ENCODE measurements at regions not wholly inside any gene's neighbourhood (a gene's known extent, or its start where the extent isn't known, plus 50 kb on each side); places are given as distances from the start of the nearest gene placed in this dataset.
"Not testable (repeated sequence)": the region's sequence is repeated elsewhere in the genome, so short reads cannot be mapped to it uniquely, and the experiment has no call there.

DNA sequence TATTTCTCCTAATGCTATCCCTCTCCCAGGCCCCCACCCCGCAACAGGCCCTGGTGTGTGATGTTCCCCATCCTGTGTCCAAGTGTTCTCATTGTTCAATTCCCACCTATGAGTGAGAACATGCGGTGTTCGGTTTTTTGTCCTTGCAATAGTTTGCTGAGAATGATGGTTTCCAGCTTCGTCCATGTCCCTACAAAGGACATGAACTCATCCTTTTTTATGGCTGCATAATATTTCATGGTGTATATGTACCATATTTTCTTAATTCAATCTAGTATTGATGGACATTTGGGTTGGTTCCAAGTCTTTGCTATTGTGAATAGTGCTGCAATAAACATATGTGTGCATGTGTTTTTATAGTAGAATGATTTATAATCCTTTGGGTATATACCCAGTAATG lies 1270.3 kb downstream of the UQCRFS1 start:
- DNase-seq (ENCODE audit: low read depth) = not testable (repeated sequence)

DNA sequence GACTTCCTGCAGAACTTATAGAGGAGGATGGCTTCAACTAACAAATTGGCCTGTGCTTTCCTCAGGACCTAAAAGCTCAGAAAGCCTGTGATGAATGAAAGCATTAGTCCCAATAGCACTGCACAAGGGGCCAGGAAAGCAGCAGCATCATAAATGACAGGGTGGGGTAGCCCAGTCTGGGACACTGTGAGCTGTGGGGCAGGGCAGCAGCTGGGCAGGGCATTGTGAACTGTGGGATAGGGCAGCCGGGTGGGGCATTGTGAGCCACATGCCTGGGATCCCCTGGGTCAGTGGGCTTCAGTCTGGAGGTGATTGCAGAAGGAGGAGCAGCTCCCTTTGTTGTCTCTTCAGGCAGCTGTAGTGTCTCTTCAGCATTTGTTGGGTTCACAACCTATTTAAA lies 1276.8 kb downstream of the UQCRFS1 start:
- DNase-seq (ENCODE audit: low read depth) = no peak

DNA sequence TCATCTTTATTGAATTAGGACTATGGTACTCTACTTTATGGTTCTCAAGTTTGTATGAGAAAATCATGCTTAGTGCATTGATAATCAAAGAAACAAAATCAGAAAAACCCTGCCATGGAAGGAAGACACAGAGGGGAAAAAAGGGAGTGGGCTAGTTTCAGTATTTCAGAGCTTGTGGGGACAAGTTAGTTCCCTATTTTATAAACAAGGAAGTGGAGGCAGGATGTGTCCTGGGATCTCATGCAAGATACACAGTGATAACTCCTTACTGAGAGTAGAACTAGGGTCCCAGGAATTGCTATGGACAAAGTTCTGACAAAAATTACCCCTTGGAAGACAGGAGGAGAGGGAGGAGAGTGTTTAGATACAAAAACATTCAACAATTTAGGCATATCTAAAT lies 1277.3 kb downstream of the UQCRFS1 start:
- no peak for DNase-seq (ENCODE audit: low read depth)

DNA sequence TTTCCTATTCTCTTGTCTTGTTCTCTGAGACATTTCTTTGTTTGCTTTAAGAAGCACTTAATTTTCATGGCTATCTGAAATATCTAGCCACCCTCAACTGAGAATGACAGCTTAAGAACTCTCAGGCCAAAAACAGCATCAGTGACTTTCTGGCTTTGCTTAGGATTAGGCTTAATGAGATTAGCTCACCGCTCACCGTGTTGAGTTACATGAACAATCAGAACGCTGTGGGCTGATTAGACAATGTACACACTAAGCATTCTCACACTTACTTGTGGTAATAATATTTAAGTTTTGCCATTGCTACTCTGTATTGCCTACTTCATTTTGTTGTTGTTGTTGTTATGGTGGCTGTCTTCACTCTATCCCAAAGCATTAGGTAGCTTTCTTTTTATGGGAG lies 1283.6 kb downstream of the UQCRFS1 start:
- DNase-seq (ENCODE audit: low read depth) = no peak

DNA sequence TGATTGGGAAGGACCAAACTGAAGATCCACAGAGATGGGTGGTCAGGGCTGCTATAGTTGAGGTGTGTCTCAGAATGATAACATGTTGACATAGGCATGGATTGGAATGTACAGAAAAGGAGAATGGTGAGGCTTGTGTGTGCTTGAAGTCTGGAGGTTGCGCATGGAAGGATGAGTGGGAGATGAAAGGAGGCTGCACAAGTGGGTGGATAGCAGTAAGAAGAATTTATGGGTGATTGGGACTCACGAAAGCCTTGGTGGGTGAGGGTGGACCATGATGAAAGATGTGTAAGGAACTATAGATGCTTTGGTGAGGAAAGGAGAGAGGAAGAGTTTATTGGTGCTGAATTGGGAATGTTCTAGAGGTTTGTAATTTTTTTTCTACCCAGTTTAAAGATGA lies 1287.7 kb downstream of the UQCRFS1 start:
- no peak for DNase-seq (ENCODE audit: low read depth)

DNA sequence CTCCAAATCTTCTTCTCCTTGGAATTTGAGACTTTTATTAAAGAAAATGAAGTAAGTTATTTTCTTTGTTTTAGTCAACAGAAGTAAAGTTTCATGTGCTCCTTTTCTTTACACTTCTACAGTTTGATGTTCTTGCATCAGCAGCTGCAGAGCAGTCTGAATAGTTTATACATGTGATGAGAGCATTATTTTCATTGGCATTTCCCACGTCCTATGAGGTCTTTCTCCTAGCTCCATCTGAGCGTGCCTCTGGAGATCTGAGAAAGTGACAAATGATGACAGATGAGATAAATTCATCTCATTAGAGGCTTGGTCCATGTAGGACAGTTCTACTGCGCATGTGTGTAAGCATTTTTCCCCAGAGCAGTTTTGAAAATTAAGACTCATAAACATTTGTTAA lies 1290.0 kb downstream of the UQCRFS1 start:
- no peak for DNase-seq (ENCODE audit: low read depth)

DNA sequence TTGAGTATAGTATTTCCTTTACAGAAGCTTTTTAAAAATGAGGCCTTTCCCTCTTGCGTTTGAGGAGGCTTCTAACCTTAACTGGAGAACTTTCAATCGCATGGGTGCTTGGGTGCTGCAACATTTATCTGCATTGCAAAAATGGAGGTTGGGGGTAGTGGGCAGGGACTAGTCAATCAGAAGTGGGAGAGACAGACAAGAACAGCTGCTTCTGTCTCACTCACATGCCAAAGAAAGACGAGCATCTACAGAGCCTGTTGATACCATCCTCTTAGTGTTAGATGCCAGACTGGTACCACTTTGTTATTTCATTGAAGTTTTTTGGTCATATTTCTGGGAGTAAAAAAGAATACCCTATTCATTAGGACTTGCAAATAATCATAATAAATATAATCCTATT lies 1292.2 kb downstream of the UQCRFS1 start:
- DNase-seq (ENCODE audit: low read depth) = no peak

DNA sequence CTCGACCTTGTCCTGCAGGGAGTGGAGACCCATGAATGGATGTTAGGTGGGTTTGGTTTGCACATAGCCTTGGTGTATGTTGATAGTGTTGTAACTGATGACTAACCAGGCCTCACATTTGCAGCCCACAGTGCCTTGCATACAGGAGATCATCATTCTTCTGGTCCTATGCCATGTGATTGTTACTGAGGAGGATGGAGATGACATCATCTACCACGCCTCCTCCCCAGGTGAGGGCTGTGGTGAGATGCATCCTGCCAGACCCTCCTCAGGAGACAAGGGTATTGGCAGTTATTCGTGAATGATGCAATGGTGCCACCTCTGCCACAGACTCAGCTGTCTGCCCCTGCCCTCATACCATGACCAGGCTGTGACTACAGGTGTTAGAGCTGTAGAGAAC lies 1294.1 kb downstream of the UQCRFS1 start:
- no peak for DNase-seq (ENCODE audit: low read depth)

DNA sequence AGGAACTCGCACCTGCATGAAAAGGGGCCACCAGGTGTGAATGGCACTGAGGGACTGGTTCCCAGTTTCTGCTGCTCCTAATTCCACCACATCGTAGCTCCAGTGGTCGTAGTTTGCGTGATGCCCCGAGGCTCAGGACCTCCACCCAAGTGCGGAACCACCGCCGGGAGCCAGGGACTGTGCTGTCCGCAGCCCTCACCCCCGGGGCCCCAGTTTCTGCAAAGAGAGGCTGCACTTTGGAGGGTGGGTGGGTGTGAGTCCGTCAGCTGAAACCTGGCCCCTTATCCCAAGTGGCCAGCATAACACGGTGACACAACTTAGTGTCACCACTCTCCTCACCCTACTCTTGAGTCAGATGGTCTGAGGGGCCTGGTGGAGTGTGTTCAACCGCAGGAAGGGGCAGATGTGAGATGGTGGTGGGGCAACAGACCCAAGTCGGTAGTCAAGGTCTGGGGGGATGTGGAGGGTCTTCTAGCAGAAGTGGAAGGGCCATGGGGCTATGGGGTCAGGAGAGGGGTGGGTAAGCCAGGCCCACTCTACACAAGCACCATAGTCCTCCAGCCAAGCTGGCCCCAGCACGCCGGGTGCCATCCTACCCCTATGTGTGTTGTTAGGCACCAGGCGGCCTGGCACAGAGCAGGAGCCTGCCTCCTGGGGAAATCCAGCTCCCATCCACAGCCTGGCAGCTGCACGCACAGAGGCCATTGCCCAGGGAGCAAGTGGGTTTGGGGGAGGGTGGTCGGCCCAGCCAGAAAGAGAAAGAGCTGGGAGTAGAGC lies 1301.6 kb downstream of the UQCRFS1 start:
- DNase-seq (ENCODE audit: low read depth) = no peak

DNA sequence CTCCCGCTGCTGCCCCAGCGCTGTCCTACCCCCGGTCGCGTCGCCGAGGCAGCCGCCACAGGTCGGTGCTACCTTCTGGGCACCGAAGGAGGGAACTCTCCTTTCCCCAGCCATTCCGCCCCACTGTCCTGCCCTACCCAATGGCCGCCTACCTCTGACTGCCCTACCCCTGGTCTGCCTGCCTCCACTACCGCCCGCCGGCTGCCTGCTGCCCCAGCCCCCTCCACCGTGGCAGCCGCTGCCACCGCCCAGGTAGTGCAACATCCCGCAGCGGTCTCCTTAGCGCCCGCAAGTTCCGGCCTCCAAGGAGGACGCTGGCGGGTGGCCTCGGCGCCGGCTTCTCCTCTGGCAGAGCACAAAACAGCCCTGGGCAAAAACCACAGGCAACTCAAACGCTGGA lies 1303.1 kb downstream of the UQCRFS1 start:
- DNase-seq (ENCODE audit: low read depth) = no peak

DNA sequence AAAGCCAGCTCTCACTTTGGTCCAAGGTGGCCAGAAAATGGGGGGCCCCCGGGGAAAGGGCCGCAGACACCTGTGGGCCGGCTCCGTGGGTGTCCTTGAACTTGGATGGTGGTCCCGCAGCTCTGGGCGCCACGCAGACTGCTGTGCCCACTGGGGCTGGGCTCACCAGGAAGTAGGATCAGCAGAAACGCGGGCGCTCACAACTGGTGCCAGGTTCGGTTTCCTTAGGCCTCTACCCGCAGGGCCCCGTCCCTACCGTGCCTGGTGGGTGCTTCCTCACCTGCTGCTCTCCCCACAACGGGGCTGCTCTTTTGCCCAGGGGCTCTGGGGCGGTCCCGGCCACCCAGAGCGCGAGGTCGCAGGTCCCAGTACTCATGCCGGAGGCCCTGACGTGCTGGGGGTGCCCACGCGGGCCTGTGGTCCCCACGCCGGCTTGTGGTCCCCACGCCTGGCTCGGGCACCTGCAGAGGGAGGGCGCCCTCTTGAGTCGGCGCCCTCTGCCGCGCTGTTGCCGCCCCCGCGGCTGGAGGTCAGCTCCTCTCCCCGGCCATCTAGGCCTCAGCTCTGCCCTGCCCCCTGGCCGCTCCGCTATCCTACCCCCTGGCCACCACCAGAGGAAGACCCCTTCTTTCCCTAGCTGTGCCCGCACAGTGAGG lies 1303.6 kb downstream of the UQCRFS1 start:
- DNase-seq (ENCODE audit: low read depth) = no peak

DNA sequence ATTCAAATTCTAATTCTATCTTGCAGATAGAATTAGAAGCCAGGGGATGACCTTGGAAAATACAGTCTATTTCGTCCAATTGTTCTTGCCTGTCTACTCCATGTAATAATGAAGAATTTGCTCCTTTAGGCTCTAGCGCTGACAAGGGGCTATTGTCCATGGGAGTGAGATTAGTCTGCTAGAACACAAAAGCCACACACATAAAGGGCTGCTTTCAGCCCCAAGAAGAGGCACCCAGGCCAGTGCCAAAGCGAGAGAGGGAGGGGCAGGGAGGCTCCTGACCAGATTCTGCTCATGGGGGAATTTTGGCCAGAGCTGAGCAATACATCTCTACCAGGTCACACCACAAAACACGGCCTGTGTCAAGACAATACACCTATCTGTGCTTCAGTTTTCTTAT lies 1306.9 kb downstream of the UQCRFS1 start:
- DNase-seq (ENCODE audit: low read depth) = no peak

DNA sequence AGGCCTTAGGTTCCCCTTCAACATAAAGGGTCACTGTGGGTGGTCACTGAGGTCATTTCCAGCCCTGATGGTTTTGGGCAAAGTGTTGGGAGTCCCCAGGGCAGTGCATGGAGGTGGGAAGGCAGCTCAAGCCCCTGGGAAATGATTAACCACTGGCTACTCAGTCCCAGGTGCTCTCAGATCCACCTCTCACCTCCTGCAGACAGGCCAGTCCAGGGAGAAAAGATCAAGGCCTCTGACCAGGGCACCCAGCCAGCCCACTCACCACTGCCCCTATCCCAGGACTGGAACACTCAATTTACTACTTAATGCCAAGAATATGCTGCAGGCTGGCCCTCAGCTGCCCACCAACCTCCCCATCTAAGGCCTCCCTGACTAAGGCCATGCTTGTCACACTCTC lies 1307.9 kb downstream of the UQCRFS1 start:
- DNase-seq (ENCODE audit: low read depth) = no peak

DNA sequence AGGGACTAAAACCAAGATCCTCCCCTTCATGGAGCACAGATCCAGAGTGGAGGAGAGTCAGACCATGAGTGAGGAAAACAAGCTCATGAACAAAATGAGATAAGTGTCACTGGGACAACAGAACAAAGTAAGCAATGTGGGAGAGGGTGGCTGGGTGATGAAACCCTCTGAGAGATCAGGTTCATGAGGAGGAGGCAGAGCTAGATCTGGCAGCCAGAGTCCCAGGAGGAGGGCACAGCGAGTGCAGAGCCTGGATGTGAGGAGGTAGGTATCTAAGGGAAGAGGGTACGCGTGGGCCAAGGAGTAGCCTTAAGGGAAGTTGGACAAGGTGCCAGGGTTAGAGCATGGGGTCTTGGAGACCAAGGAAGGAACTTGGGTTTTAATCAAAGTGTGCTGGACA lies 1311.9 kb downstream of the UQCRFS1 start:
- no peak for DNase-seq (ENCODE audit: low read depth)

DNA sequence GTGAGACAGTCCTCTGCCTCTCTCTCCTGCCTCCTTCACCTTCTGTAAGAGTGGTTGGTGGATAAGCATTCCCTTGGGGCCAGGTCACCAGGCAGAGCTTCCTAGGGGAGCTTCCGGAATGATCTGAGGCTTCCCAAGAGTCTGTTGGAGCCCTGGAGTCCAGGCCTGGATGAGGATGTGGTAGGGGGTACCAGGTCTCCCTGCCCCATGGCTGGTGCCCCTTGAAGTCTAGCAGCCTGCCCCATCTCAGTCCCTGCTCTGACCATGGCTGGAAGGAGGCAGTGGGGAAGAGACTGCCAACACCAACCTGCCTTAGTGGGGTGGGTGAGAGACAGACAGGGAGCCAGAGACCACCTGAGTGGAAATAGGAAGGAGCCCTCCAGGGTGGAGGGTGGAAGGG lies 1316.9 kb downstream of the UQCRFS1 start:
- DNase-seq (ENCODE audit: low read depth) = no peak

DNA sequence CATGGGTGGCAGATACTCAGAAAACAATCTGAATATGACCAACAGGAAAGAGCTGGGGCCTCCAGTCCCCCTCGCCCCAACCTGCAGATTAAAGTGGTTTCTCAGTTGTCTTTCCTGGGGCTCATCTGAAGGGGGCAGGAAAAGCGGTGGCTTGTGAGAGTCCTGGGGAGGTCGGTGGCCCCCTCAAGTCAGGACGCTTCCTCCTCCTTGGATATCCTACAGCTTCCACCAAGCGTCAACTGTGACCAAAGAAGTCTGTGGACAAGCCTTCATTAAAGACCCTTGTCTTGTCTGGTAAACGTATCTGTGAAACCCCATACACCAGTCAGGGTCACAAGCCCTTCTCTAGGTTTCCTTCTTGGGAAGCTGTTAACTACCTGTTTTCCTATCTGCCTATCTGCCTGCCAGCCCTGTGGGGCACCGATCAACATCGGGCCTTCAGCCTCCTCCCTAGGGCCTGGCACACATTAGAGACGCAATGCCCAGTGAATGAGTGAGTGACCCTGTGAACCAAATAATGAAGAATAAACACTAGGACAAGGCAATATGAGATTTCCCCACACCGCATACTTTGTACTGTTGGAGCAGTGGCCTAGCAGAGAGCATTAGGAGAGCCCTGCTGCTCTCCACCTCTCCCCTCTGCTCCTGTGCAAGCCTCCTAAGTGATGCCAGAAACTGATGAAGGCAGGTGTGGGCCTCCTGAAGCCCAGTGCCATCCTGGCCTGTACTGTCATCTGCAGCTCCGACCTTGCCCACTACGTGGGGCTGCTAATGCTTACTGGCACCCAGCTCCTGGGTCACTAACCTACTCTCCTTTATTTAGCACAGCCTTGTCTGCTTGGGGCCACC lies 1317.8 kb downstream of the UQCRFS1 start:
- DNase-seq (ENCODE audit: low read depth) = no peak

DNA sequence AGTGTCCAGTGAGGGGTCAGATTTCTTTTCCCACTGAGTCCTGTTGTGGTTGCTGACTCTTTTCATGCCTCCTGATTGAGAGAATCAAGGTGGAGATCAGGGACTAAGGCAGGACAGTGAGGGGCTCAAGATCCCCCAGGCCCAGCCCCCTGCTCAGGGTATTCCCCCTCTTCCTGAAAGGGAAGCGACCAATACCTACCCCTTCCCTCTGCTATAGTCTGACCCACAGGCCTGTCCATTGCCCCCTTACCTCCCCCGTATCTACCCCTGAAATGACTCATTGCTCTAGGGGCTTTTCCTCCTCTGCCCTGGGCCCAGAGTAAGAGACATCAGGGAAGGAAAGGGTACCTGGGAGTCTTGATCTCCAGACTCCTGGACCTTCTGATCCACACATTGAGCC lies 1320.5 kb downstream of the UQCRFS1 start:
- no peak for DNase-seq (ENCODE audit: low read depth)

DNA sequence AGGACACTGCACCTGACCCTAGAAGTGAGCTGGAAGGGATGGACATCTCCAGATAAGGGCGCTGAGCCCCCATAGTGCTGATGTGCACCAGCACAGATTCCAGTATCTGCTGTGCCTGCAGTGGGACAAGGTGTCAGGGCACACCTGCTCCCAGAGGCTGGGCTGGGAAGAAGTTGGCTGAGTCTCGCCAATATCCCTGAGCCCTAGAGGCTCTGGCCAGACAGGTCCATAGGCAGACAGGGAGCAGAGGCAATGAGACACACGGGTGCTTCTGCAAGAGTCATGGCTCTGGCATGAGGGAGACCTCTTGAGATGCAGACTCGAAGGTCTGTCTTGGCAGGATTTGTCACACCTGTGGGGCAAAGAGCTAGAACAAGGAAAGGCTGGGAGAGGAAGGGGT lies 1321.5 kb downstream of the UQCRFS1 start:
- DNase-seq (ENCODE audit: low read depth) = no peak

DNA sequence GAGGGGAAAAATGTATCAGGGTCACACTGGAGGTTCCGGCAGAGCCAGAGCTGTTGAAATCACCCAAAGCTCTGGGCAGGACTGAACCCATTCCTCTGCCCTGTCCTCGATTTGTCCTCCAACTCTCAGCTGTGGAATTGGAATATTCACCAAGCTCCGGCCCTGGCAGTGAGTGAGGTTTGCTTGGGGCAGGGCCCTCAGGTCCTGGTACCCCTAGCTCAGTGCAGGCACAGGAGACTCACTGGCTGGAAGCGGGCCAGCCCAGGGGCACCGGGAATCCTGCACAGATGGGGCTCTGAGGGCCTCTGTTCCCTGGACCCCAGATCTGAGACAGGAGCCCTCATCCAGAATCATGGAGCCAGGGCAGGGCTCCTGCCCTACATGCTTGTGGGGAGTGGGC lies 1322.3 kb downstream of the UQCRFS1 start:
- DNase-seq (ENCODE audit: low read depth) = no peak

DNA sequence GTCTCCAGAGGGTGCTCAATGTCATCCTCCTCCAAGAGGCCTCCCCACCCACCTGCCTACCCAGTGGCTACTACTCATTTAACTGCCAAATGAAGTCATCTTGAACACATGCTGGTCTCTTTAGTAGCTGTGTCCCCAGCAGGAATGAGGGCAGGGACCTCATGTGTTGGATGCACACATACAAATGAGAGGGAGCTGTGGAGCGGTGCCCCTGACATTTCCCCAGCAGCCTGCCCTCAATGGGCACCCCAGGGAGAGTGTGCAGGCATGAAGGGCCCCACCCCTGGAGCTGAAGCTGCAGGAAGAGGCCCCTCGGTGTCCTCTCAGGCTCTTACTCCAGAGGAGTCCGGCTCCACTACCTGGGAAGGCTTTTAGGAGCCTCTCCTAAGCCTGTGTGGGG lies 1322.7 kb downstream of the UQCRFS1 start:
- DNase-seq (ENCODE audit: low read depth) = no peak

DNA sequence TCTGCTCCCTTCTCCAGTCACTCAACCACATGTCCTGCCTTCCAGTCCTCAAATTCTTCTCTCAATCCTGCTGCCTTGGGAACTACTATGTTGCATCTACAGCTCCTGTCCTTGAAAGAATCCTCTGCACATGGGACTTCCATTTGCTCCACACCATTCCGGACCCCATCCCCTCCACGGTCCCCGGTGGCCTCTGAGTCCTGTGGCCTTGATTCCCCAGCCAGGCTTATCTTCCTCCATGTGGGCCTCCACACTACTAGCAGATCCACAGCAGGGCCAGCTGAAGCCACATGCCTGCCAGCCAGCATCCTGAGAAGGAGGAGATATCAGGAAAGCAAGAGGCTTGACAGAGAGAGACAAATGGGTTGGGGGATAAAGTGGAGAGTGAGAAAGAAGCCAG lies 1323.8 kb downstream of the UQCRFS1 start:
- no peak for DNase-seq (ENCODE audit: low read depth)

DNA sequence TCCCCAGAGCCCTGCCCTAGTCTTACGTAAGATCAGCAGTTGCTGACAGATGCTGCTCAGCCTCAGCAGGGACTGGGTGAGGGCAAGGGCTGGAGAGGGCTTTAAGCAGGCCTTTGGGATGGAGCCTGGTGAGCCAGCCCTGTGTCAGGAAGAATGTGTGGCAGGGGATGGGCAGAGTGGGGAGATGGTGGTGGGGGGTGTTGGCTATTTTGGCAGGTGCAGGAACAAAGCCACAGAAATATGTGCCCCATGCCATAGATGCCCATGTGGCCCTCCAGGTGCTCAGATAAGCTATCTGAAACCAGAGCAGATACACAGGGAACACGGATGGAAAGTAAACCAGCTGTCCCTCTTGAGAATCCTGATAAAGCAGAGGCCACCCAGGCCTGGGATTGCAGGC lies 1325.0 kb downstream of the UQCRFS1 start:
- no peak for DNase-seq (ENCODE audit: low read depth)

DNA sequence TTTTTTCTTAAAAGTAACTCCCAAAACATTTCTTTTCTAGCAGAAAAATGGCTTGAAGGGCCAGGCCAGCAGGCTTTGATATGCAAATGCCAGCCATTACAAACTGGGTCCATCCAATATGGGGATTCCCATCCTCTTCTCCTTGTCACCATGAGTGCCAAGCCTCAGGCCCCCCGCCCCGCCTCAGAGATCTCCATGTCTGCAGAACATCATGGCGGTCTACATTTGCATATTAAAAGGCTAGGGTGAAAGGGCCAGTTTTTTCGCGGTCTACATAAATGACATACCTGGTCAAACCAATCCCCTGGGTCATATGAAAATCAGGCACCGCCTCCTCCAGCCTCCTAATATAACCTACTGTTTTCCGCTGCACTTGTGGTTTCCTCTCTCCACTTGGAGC lies 1327.6 kb downstream of the UQCRFS1 start:
- no peak for DNase-seq (ENCODE audit: low read depth)

Data from ELR (cell line).